NCI-H2107 treated with DMSO at 0.1 percent for 48 hours (cell line): ENCODE measurements at regions not wholly inside any gene's neighbourhood (a gene's known extent, or its start where the extent isn't known, plus 50 kb on each side); places are given as distances from the start of the nearest gene placed in this dataset.

Experiments
- DNase-seq: peaks from one replicate; lab custom pipeline; 2025; ENCODE audit not compliant: unreplicated experiment; lab: John Stamatoyannopoulos, UW

GRCh38 chr6:164331026-164331425 is 916.5 kb downstream of the QKI start:
- no peak for DNase-seq

- no peak for DNase-seq
Observed at GRCh38 chr6:164325168-164325567, 910.6 kb downstream of the QKI start.

DNA sequence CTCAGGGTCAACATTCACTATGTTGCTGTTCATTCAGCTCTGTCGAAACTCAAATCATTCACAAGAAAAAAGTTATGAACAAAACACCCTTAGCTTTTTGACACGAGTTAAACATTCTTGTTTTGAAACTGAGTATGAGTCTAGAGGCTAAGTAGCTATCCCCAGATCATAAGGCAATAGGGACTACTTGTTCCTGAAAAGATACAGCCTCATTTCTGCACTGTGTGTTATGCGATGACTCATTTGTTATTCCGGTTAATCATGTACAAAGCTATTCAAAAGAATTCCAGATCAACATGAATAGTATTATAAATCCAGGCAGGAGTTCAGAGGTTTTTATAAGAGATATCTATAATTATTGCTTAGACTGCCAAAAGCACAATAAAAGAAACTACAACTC is 908.0 kb downstream of the QKI start:
- DNase-seq = no peak

- DNase-seq = no peak
Observed at GRCh38 chr6:164321297-164321696, 906.8 kb downstream of the QKI start.

- DNase-seq = no peak
Observed at GRCh38 chr6:164315376-164315775, 900.9 kb downstream of the QKI start.

DNA sequence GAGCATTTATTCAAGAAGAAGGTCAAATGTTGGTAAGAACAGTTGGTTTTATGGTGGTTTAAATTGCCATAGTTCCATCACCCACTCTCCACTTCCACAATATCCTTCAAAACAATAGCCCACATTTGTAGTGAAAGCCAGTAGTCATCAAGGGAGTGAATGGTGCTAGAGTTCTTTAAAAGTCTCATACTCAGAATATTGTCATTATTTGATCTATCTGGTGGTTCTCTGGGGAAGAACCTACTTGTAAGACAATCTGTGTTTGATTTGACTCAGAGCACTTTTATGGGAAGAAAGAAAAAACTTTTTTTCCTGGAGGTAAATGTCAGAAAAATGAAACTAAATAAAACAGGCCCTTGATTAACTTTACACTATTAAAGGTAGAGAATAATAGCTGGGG is 893.8 kb downstream of the QKI start:
- DNase-seq = no peak

- DNase-seq = no peak
Observed at GRCh38 chr6:164303102-164303964, 888.8 kb downstream of the QKI start.

- no peak for DNase-seq
Observed at GRCh38 chr6:164296411-164296810, 881.9 kb downstream of the QKI start.

DNA sequence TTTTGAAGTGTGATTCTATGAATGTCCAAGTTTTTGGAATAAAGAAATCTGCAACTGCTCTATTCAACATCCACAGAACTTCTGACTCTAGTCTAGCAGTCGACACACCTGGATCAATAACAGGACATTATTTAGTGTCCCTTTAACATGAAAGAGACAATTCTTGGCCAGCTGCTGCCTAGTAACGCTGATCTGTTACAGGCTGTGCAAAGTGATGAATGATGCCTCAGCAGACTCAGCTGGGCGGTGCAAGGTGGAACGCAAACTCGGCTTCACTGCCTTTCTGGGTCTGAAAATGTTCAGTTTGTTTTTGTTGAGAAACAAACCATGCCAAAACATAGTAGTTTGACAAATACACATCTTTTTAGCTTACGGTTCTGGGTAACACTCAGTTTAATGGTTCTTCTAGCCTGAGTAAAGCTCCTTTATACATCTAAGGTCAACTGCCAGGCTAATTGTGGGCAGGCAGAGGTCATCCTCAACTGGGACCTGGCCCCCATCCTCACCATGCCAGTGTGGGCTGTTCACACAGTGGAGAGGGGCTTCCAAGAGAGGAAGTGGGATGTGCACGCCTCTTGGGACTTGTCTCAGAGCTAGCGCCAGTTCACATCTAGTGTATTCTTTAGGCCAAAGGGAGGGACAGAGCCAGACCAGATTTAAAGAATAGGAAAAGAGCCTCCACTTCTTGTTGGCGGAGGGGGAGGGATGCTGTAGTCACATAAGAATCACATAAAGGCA is 879.7 kb downstream of the QKI start:
- DNase-seq = no peak

- no peak for DNase-seq
Observed at GRCh38 chr6:164291224-164291623, 876.7 kb downstream of the QKI start.

DNA sequence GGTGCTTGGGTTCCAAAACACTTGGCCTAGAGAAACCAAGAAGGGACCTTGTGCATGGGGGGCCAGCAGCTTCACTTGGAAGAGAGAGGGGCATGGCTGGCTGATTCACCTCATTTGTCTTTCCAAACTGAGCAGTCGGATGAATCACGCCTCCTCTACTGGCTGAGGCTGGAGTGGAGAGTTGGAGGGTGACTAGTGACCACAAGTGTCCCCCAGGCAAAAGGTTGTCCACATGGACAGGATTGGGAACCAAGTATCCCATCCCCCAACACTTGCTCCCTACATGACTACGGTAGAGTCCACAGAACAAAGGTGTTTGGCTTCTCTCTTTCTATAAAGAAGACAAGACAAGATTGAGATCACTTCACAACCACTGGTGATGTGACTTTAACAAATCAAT is 875.6 kb downstream of the QKI start:
- no peak for DNase-seq

GRCh38 chr6:164286011-164286410 is 871.5 kb downstream of the QKI start:
- DNase-seq = peak; percentile 65

DNA sequence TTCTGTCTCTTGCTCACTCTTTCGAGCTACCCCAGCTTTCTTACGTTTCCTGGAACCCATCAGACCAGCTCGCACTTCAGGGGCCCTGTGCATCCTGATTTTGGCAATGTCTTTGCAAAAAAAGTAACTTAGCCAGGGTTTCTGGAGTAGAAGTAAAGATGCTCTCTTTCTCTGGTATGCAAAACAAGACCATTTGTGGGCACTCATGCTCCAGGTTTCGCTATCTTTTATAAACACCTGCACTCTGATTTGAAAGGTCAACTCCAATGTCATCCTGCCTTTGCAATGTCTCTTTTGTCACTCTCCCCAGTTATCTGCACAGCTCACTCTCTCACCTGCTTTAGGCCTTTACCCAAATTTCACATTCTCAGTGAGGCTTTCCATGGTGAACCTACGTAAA is 869.1 kb downstream of the QKI start:
- no peak for DNase-seq

GRCh38 chr6:164276211-164276610 is 861.7 kb downstream of the QKI start:
- no peak for DNase-seq

- DNase-seq = no peak
Observed at GRCh38 chr6:164275773-164276172, 861.3 kb downstream of the QKI start.

- DNase-seq = no peak
Observed at GRCh38 chr6:164274493-164274892, 860.0 kb downstream of the QKI start.

GRCh38 chr6:164273491-164273890 is 859.0 kb downstream of the QKI start:
- no peak for DNase-seq

- no peak for DNase-seq
Observed at GRCh38 chr6:164266851-164267250, 852.3 kb downstream of the QKI start.

- no peak for DNase-seq
Observed at GRCh38 chr6:164262348-164262747, 847.8 kb downstream of the QKI start.

DNA sequence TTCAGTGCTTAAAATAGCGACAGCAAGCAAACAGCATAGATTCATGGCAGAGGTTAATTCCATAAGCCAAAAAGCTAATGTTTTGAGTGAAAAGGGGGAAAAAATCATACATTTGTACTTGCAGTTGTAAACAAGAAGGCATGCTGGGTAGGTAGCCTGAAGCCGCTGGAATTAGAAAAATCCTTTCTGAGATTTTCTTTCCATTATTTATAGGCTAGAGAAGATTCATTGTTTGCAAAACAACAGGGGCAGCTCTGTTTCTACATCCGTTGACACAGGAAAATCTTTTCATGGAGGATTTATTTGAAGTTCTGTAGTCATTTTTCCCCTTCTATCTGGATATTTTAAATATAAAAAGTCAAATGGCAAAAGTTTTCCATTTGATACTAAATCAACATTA is 843.9 kb downstream of the QKI start:
- DNase-seq = no peak

GRCh38 chr6:164252948-164253347 is 838.4 kb downstream of the QKI start:
- DNase-seq = no peak

GRCh38 chr6:164252291-164252690 is 837.8 kb downstream of the QKI start:
- no peak for DNase-seq
